ENCODE measurements at regions not wholly inside any gene's neighbourhood (a gene's known extent, or its start where the extent isn't known, plus 50 kb on each side); places are given as distances from the start of the nearest gene placed in this dataset.
A peak's percentile ranks its signal among the peaks of the same experiment; 100 is the strongest.

DNA sequence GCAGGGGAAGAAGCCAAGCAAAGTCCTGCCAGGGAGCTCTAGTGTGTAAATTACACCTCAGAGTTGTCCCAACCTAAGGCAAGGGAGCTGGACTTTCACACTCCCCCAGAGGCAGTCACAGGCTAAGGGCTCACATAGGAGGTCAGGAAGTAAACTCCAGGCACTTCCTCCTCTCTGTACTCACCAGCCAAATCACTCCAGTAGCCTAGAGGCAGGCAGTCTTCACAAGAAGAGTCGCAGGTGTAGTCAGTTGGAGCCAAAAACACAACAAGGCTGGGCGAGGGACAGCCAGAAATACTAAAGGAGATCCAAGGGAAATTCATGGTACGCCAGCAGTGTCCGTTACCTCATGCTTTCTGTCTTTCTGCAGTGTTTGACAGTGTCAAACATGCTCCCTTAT, 205.0 kb downstream of the C1D start:
- H3K4me3 Mint-ChIP-seq: no peak overlapping the region
- TF ChIP-seq E2F1 (CRISPR knock-in tag; IDR thresholded peaks at IDR 0.05) (no peak), MYBL2 (CRISPR knock-in tag; IDR thresholded peaks at IDR 0.05) (no peak), MXD4 (CRISPR knock-in tag; IDR thresholded peaks at IDR 0.05; ENCODE audit: borderline replicate concordance) (no peak), SMAD4 (CRISPR knock-in tag; IDR thresholded peaks at IDR 0.05) (no peak), NFE2L1 (CRISPR knock-in tag; IDR thresholded peaks at IDR 0.05) (no peak), TEAD1 (CRISPR knock-in tag; IDR thresholded peaks at IDR 0.05) (no peak), ZNF532 (CRISPR knock-in tag; IDR thresholded peaks at IDR 0.05; ENCODE audit: borderline replicate concordance) (no peak), JUN (CRISPR knock-in tag; IDR thresholded peaks at IDR 0.05) (no peak)
- TF ChIP-seq, protein P1, sequence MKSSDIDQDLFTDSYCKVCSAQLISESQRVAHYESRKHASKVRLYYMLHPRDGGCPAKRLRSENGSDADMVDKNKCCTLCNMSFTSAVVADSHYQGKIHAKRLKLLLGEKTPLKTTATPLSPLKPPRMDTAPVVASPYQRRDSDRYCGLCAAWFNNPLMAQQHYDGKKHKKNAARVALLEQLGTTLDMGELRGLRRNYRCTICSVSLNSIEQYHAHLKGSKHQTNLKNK (CRISPR knock-in tag; IDR thresholded peaks at IDR 0.05): no peak
- TF ChIP-seq, protein P2, sequence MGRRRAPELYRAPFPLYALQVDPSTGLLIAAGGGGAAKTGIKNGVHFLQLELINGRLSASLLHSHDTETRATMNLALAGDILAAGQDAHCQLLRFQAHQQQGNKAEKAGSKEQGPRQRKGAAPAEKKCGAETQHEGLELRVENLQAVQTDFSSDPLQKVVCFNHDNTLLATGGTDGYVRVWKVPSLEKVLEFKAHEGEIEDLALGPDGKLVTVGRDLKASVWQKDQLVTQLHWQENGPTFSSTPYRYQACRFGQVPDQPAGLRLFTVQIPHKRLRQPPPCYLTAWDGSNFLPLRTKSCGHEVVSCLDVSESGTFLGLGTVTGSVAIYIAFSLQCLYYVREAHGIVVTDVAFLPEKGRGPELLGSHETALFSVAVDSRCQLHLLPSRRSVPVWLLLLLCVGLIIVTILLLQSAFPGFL (CRISPR knock-in tag; IDR thresholded peaks at IDR 0.05; ENCODE audit: borderline replicate concordance): no peak
- ChIA-PET CTCF (interaction anchor here (1.3 to 1.8 kb wide), 2 partner anchors 12 to 173 kb away, joined by 3 to 6 read pairs; no protein-coding TSS in a partner anchor), POLR2A (no interaction called here)
- peaks cover 6% of the 10 kb centered on the region; the same call in 1 of the 2 replicates for H3K9me3 Mint-ChIP-seq
- H3K27me3 Mint-ChIP-seq (ENCODE audit: low read depth): no peaks in the 10 kb centered on the region
- H3K36me3 Mint-ChIP-seq: no peaks in the 10 kb centered on the region
- H3K4me1 Mint-ChIP-seq: peaks cover 3% of the 10 kb centered on the region; the same call in 1 of the 2 replicates
- ATAC-seq (peak; percentile 41), DNase-seq (ENCODE audit: low spot score) (no peak)
- H3K27ac Mint-ChIP-seq: no peak overlapping the region

DNA sequence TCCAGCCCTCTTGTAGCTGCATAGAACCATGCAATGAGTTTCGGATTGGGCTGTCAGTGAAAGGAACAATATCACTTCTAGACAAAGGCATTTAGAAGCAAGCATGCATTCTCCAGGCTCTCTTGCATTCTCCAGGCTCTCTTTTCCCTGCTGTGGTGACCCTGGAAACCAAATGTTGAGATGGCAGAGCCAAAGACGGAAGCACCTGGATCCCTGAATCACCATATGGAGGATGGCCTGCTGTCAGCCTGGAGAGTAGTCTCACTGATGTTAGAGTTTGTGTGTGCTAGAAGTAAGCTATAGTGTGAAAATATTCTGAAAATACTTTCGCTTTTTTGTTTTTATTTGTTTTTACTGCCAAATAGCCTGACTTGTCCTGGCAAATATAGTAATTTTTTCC, 203.9 kb downstream of the C1D start:
- Mint-ChIP-seq H3K27ac (no peak overlapping the region), H3K4me1 (peaks cover 3% of the 10 kb centered on the region; the same call in 1 of the 2 replicates), H3K9me3 (peaks cover 6% of the 10 kb centered on the region; the same call in 1 of the 2 replicates), H3K27me3 (ENCODE audit: low read depth) (no peaks in the 10 kb centered on the region), H3K36me3 (no peaks in the 10 kb centered on the region), H3K4me3 (no peak overlapping the region)
- CTCF ChIA-PET: interaction anchor here (1.8 kb wide), 1 partner anchor 13 kb away, joined by 6 read pairs; no protein-coding TSS in a partner anchor
- no peak for DNase-seq (ENCODE audit: low spot score)
- ATAC-seq: no peak
- POLR2A ChIA-PET: no interaction called here
- no peak for TF ChIP-seq ZNF263 (CRISPR knock-in tag; IDR thresholded peaks at IDR 0.05; ENCODE audit: low read depth)
- TF ChIP-seq, protein P3, sequence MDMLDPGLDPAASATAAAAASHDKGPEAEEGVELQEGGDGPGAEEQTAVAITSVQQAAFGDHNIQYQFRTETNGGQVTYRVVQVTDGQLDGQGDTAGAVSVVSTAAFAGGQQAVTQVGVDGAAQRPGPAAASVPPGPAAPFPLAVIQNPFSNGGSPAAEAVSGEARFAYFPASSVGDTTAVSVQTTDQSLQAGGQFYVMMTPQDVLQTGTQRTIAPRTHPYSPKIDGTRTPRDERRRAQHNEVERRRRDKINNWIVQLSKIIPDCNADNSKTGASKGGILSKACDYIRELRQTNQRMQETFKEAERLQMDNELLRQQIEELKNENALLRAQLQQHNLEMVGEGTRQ (CRISPR knock-in tag; IDR thresholded peaks at IDR 0.05): no peak
- TF ChIP-seq IRF1 (CRISPR knock-in tag; IDR thresholded peaks at IDR 0.05): no peak
- TF ChIP-seq NFATC4 (CRISPR knock-in tag; IDR thresholded peaks at IDR 0.05): no peak
- TF ChIP-seq AFF4 (CRISPR knock-in tag; IDR thresholded peaks at IDR 0.05; ENCODE audit: borderline replicate concordance): no peak
- no peak for TF ChIP-seq CREB1 (CRISPR knock-in tag; IDR thresholded peaks at IDR 0.05)
- TF ChIP-seq ERG (CRISPR knock-in tag; IDR thresholded peaks at IDR 0.05): no peak
- TF ChIP-seq GRHL2 (CRISPR knock-in tag; IDR thresholded peaks at IDR 0.05; ENCODE audit: insufficient replicate concordance, severe bottlenecking): no peak
- no peak for TF ChIP-seq ZNF121 (CRISPR knock-in tag; IDR thresholded peaks at IDR 0.05)
- no peak for TF ChIP-seq RORB (CRISPR knock-in tag; IDR thresholded peaks at IDR 0.05)
- TF ChIP-seq OVOL2 (CRISPR knock-in tag; IDR thresholded peaks at IDR 0.05; ENCODE audit: borderline replicate concordance): no peak
- no peak for TF ChIP-seq ZNF416 (CRISPR knock-in tag; IDR thresholded peaks at IDR 0.05)
